Activated T-cell treated with anti-CD3 and anti-CD28 coated beads for 1 hour (primary cell): ENCODE measurements at regions not wholly inside any gene's neighbourhood (a gene's known extent, or its start where the extent isn't known, plus 50 kb on each side); places are given as distances from the start of the nearest gene placed in this dataset.
"Not testable (repeated sequence)": the region's sequence is repeated elsewhere in the genome, so short reads cannot be mapped to it uniquely, and the experiment has no call there.

Experiments used
- DNase-seq: peaks from one replicate; pipeline ENCODE4 v3.0.0-alpha.2; 2020; ENCODE audit warnings: low read depth

GRCh38 chr6:131336596-131336995 lies 201.3 kb downstream of the AKAP7 start:
- no peak for DNase-seq

GRCh38 chr6:131346896-131347295 lies 211.6 kb downstream of the AKAP7 start:
- not testable (repeated sequence) for DNase-seq

DNA sequence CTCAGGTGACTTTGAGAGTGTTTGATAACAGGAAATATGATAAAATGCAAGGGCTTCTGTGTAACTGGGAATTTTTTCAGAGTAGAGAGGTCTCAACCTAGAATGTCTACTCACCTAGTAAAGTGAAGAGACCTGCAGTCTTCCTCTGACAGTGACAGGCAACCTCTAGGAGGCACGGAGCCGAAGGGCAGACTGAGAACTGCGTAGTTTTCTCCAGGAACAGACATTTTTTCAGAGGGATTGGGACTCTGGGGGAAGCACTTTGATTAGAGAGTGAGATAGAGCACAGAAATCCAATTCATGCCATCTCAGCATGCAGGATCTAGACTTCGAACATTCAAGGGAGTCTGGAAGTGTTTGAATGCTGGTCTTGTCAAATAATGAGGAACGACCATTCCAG lies 213.3 kb downstream of the AKAP7 start:
- DNase-seq = no peak

- no peak for DNase-seq
Observed at GRCh38 chr6:131349199-131349598, 213.9 kb downstream of the AKAP7 start.

GRCh38 chr6:131353106-131353505 lies 217.8 kb downstream of the AKAP7 start:
- DNase-seq = no peak

DNA sequence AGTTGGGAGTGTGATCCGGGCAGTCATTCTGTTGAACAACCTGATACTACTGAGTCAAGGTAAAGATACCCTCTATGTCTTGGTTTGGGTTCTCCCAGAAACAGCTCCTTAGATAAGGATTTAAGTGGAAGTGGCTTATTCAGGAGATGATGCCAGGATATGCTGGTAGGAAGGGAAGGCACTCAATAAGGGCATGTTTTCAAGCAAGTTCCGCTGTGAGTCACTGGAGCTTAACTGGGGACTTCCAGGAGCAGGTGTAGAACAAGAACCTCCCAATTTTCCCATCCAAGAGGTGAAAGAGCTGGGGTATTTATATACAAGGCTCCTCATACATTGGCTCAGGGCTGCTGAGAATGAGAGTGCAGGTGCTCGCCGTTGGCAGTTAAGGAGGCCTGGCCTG lies 218.6 kb downstream of the AKAP7 start:
- DNase-seq = no peak

GRCh38 chr6:131354356-131354755 lies 218.7 kb upstream of the ARG1 start:
- no peak for DNase-seq

DNA sequence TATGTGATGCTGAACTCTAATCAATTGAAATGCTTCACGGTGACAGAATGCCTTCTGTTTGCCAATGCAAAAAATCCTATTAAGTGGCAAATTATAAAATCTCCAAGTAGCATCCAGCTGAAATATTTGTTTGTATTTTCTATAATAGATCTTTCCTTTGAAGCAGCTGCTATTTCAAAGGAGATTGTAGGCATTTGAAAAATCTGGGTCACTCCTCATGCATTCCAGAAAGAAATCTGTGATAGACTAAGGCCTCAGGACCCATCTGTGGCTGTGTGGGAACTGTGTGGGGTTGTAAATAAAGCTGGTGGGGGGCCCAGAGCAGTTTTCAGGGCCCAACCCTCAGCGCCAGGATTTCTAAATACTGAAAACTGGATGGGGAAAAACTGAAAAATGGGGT lies 216.9 kb upstream of the ARG1 start:
- DNase-seq = no peak

DNA sequence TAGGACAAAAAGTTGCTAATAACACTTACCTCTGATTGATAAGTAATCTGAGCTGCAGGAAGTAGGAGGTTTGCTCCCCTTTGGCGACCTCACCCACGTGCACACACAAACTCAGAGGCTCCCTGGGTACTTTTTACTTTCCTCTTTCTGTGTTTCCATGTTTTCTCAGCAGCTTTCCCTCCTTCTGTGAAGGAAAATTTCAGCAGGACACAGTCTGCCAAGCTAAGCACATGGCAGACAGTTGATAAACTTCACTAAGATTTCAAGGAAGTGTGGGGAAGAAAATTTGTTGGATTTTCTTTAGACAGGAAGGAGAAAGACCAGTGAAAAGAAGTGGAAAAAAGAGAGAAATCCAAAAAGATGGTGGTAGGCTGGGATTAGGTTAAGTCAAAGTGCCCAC lies 215.5 kb upstream of the ARG1 start:
- no peak for DNase-seq

DNA sequence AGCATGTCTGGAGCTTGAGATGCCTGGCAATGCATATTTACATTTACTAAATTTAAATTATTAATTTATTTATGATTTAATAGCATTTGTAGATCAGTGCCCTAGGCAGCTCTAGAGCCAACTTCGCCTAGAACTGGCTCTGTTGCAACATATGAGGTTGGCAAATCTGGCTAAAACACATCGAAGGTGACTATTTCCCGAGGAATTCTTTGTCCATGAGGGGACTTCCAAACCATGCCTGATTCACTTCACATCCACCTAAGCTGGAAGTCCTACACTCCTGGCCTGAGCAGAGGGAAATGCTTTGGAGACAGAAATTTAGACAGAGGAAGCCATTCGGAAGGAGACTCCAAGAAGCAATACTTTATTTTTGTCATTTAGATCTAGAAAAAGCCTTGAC lies 211.0 kb upstream of the ARG1 start:
- DNase-seq = no peak

GRCh38 chr6:131362696-131363095 lies 210.3 kb upstream of the ARG1 start:
- DNase-seq = no peak

DNA sequence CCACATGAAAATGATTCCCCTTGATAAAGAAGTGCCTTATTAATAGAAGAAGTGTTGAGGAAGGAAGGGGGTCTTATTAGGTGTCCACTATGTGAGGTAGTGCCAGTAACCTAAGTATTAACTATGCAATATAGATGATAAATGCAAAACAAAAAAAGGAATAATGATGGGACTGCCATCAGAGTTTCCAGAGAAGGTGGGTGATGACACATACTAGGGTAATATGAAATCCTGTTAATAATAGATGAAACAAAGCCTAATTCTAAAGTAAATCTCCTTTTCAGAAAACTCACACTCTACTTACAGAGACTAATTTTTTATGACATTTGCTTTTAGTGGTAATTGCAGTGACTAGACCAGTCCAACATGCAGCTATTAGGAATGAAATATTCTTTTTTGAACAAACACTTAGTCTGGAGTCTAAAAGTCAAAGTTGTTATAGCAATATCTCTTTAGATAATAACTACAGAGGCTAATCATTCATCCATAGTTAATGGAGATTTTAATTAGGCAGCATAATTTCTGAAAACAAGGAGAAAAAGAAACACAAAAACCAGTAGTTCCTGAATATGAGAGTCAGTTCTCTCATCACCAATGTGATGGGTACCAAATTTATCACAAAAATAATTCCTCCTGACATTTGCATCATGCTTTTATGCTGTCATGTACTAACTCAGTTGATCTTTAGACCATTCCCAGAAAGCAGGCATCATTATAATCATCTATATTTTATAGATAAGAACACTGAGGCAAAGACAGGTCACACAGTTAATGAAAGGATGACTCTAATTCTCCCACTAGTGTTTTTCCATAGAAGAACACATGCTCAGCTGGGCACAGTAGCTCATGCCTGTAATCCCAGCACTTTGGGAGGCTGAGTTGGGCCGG lies 208.8 kb upstream of the ARG1 start:
- DNase-seq = no peak

DNA sequence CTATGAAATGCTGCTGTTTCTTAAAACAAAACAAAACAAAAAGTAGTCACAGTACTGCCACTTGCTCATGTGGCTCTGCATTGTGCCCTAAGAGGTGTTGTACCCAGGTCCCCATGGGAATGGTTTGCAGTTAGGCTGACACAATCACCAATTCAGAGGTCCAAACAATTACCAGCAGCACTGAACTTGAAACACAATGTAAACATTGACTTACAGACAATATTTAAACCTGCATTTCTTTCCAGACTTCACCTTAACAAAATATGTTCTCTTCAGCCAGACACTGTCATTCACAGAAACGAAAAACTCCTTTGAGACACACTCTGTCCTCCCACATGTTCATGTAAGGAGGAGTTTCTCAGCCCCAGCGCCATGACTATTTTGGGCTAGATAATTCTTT lies 206.8 kb upstream of the ARG1 start:
- DNase-seq = no peak

- DNase-seq = no peak
Observed at GRCh38 chr6:131367206-131367873, 205.7 kb upstream of the ARG1 start.

DNA sequence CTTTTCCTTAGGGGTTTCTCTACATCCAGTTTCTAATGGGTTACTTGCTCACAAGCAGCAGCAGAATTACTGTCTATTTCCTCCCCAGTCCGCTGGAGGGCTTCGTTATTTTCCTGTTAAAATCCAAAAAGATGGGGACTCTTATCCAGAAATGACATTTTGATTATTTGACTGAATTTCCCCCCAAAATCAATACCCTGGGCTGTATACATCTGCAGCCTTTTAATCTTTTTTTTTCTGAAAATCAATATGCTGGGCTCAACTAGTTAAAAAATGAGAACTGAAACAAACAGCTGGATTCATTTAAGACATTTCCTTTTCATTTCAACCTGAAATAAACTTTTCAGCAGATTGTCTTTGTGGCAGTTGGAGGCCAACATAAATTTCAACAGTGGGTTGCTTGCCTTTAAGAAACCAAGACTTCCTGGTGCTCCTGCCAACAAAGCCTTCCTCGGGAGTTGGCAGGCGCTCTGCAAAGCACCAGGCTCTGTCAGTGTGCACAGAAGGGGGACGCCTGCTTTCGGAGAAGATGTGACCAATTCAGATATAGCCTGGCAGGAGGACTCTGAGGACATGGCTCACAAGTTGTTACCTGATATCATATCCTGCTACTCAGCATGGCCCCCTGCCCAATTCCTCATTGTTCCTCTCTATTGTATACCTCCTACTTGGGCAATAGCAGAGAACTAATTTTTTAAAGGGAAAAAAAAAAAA lies 204.7 kb upstream of the ARG1 start:
- no peak for DNase-seq

DNA sequence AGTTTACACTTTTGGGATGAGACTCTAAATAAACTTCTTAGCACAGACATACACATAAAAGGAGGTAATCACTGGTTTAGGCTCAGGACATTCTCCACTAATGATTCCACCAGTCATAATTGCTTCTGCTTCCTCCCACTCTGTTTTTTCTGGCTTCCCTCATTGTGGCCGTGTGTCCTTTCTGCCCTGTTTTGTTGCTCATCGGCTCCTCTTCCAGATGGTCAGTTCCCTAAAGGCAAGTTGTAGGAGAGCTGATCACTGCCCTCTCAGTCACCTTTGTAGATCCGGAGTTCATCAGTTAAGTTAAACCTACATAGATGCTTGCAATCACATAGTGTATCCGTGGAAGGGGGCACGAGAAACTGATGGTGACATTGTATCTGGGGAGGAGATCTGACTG lies 200.5 kb upstream of the ARG1 start:
- no peak for DNase-seq

GRCh38 chr6:131377112-131377705 lies 195.8 kb upstream of the ARG1 start:
- no peak for DNase-seq

GRCh38 chr6:131378874-131379273 lies 194.2 kb upstream of the ARG1 start:
- no peak for DNase-seq

DNA sequence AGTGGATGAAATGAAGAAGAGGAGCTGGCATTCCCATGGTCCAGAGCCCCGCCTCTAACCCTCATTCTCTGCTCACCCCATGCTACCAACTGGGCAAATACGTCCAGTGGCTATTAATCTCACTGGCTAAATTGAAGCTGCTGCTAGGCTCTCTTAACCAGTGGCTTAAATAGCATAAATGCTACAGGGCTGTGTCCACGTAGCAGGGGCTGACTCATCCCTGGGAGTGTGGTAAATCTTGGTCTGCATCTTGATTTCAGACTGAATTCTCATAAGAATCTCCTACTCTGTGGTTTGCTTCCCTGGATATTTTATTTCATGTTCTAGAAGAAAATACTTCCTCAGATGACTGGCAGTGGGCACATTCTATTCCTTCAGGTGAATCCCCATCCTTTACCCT lies 193.1 kb upstream of the ARG1 start:
- no peak for DNase-seq

DNA sequence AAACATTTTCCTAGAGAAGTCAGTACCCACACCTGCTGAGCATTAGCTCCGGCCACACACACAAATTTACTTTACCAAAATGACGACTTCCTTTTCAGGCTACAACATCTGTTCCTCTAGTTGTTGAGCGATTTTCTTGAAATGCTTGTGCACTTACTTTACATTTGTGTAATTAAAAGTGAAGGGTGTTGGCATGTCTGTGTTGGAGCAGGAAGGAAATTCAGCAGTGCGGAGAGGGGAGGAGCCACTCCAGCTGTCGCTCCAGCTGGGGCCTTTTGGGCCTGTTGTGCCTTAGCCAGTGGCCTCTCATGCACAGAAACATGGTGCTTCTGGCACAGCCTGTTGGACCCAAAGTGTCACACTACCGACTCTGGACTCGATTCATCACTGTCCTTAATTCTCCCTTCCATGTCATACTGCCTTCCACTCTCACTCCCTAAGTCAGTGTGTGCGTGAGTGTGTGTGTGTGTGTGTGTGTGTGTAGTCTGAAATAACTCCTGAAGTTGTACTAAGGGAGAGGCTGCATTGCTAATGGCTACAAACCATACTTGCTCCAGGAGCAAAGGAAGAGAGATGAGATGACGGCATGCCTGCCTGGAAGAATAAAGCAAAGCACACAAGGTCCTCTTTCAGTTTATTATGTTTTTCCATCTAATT lies 191.8 kb upstream of the ARG1 start:
- no peak for DNase-seq

DNA sequence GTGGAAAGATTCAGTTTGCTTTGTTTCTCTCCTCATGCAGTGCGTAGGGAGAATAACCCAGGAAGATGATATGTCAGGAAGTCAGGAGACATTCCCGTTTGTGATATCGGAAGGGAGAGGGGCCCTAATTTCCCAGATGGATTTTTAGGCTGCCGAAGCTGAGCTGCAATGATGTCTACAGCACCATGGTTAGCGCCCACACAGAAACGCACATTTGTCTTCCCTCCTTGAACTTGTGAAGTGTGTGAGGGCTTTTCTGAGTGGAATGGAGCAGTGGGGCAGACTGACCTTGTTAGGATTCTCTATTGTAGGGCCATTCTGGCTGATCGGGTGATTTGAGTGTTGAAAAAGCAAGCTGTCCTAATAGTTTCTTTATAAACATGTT lies 191.3 kb upstream of the ARG1 start:
- no peak for DNase-seq

DNA sequence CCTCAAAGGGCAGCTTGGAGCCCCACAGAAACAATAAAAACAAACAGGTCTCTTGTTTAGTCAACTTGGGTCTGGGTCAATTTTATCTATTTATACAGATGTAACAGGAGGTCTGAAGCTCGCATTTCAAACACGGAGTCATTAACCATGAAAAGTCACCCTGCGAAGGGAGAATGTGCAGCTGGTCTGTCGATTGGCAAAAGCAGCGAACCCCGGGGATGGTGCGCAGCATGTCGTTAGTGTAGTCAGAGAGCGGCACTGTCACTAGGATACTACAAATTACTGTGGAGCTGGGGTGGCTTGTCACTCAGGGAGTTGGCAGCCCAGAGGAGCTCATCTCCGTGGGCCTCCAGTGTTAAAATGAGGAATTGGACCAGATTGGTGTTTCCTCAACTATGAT lies 190.4 kb upstream of the ARG1 start:
- DNase-seq = no peak
